Lower lobe of right lung (tissue), 2 donors: ENCODE measurements at regions not wholly inside any gene's neighbourhood (a gene's known extent, or its start where the extent isn't known, plus 50 kb on each side); places are given as distances from the start of the nearest gene placed in this dataset.

Source experiments
- ATAC-seq, 2 donors: fragments of 200-7000 bp; cut with Tn5 transposase; one replicate each; pipeline ENCODE4 v1.9.1; 2020 to 2022; ENCODE audit warnings: mild to moderate bottlenecking in 2 of 2, moderate library complexity in 2 of 2
- DNase-seq: peaks from one replicate; pipeline ENCODE4 v3.0.0-alpha.2; 2020
- H3K27ac ChIP-seq: fragments of 200-600 bp; one replicate; pipeline ENCODE4 v1.8.0; 2022
- H3K27me3 ChIP-seq: fragments of 200-600 bp; one replicate; pipeline ENCODE4 v1.8.0; 2022; ENCODE audit warnings: low read depth
- H3K36me3 ChIP-seq: fragments of 200-600 bp; one replicate; pipeline ENCODE4 v1.8.0; 2022; ENCODE audit warnings: mild to moderate bottlenecking
- H3K4me1 ChIP-seq: fragments of 200-600 bp; one replicate; pipeline ENCODE4 v1.8.0; 2022
- H3K4me3 ChIP-seq: fragments of 200-600 bp; one replicate; pipeline ENCODE4 v1.8.0; 2022; ENCODE audit warnings: mild to moderate bottlenecking
- H3K9me3 ChIP-seq: fragments of 200-600 bp; one replicate; pipeline ENCODE4 v1.8.0; 2022
- CTCF ChIP-seq: fragments of 200-600 bp; IDR thresholded peaks from one replicate; pipeline ENCODE4 v1.8.0; 2022; ENCODE audit warnings: antibody characterized with exemption, mild to moderate bottlenecking
- intact Hi-C: fragments of 100-400 bp; cut with DNase I; formaldehyde crosslinking; loops from one replicate; pipeline ENCODE4 v1.11.0; 2022
- donor health status: DM: no; HTN: yes; CAD: no; lungs with severe emphysema.

GRCh38 chr6:159508931-159509330 is 184.1 kb downstream of the SOD2 start:
- intact Hi-C loops, result no loop called here
- H3K36me3 ChIP-seq, result no peaks in the 10 kb centered on the region
- no peak overlapping the region for H3K4me3 ChIP-seq
- DNase-seq (no peak), ATAC-seq (no peak)
- no peaks in the 10 kb centered on the region for H3K9me3 ChIP-seq
- no peaks in the 10 kb centered on the region for H3K4me1 ChIP-seq
- no peak overlapping the region for H3K27ac ChIP-seq
- no peak for TF ChIP-seq CTCF
- no peaks in the 10 kb centered on the region for H3K27me3 ChIP-seq

DNA sequence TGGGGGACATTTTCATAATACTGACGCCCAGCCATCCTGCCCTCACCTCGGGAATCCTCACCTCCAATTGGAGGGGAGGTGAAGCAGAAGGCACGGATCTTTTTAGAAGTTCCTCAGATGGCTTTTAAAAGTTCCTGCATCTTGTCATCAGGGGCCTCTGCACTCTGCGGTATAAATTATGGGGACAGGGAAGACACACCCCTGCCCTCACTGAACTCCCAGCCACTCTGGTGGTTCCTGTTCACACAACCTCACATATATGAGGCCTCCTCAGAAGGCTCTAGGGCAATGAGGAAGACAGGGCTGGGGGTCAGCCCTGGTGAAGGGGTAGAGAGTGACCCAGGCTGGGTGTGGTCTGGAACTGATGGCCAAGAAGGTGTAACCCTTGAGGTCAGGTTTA is 187.0 kb downstream of the SOD2 start:
- DNase-seq (no peak), ATAC-seq (no peak)
- Histone ChIP-seq H3K36me3 (no peaks in the 10 kb centered on the region), H3K27me3 (no peaks in the 10 kb centered on the region), H3K27ac (no peak overlapping the region), H3K4me3 (no peak overlapping the region), H3K4me1 (no peaks in the 10 kb centered on the region), H3K9me3 (no peaks in the 10 kb centered on the region)
- intact Hi-C loops, result no loop called here
- no peak for TF ChIP-seq CTCF

DNA sequence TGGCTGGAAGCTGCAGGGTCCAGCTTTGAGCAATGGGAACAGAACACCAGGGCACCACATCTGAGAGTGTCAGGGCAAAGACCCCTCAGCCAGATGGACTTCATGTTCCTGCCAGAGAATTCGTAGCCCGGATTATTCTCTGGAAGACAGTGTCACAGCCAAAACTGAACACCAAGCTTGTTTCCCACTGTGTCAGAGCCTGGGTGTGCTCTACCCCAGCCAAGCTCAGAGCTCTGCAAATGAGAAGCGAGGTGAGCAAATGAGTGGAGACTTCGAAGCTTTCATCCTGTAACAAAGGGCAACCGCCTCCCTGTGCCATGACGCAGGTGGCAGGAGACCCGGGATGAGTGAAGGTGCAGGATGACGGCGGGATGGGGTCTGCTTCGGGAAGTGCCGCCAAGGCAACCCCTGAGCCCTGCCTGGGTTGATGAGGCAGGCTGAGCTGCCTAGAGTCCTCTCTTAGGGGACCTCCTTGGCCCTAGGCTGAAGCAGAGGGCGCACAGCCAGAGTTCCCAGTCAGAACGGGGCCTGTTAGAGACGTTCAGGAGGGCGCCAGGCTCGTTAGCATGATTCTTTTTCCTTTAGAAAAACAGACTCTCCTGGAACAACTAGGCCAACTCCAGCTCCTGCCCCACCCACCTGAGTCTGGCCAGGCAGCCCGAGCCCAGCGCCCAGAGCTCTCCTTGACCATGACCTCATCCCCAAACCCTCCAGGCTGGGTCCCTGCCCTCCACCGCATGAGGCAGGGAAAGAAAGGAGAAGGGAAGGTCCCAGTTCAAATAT is 187.7 kb downstream of the SOD2 start:
- H3K4me3 ChIP-seq, result no peak overlapping the region
- no peak for DNase-seq
- H3K9me3 ChIP-seq, result no peaks in the 10 kb centered on the region
- no peaks in the 10 kb centered on the region for H3K27me3 ChIP-seq
- no peak overlapping the region for H3K27ac ChIP-seq
- peak in 1 of 2 donors; percentile 46 for ATAC-seq
- no peak for TF ChIP-seq CTCF
- intact Hi-C loops, result no loop called here
- no peaks in the 10 kb centered on the region for H3K4me1 ChIP-seq
- H3K36me3 ChIP-seq, result no peaks in the 10 kb centered on the region

DNA sequence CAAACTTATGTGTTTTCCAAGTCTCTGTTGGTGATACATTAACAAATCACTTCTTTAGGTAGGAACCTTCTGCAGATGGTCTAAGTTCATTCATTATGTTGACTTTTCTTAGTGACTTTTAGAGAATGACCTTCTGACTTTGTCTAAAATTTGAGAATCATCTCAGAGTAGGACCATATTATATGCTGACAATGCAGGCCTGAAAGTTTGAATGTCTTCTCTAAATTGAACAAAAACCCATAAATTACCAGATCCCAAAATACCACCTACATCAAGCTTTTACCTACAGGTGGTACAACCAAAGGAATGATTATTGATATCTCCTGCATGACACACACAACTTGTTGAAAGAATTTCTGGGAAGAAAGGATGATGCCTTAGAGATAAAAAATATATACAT is 191.5 kb downstream of the SOD2 start:
- Histone ChIP-seq H3K36me3 (no peaks in the 10 kb centered on the region), H3K27me3 (no peaks in the 10 kb centered on the region), H3K9me3 (peaks cover 12% of the 10 kb centered on the region), H3K4me3 (no peak overlapping the region), H3K27ac (no peak overlapping the region), H3K4me1 (no peaks in the 10 kb centered on the region)
- intact Hi-C loops, result no loop called here
- no peak for TF ChIP-seq CTCF
- ATAC-seq (no peak), DNase-seq (no peak)

DNA sequence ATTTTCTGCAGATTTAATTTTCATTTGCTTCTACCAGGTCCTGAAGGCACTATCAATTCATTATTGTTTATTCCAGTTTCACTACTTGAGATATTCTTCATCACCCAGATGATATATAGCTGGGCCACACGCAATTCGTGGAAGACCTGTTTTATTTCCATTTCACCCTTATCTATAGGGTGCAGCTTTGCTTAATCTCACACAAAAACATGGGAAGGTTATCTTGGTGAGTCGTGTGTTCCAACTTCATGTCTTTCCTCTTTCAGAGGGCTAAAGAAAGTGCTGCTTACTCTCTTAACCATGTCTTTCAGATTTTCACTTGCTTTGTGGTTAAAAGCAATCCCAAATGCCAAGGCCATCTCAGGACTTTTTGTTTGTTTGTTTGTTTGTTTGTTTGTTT is 194.0 kb downstream of the SOD2 start:
- no peaks in the 10 kb centered on the region for H3K4me1 ChIP-seq
- H3K9me3 ChIP-seq, result peaks cover 12% of the 10 kb centered on the region
- no peaks in the 10 kb centered on the region for H3K36me3 ChIP-seq
- intact Hi-C loops, result no loop called here
- DNase-seq (no peak), ATAC-seq (no peak)
- no peaks in the 10 kb centered on the region for H3K27me3 ChIP-seq
- H3K27ac ChIP-seq, result no peak overlapping the region
- no peak overlapping the region for H3K4me3 ChIP-seq
- no peak for TF ChIP-seq CTCF
